ENCODE measurements at regions not wholly inside any gene's neighbourhood (a gene's known extent, or its start where the extent isn't known, plus 50 kb on each side); places are given as distances from the start of the nearest gene placed in this dataset.

DNA sequence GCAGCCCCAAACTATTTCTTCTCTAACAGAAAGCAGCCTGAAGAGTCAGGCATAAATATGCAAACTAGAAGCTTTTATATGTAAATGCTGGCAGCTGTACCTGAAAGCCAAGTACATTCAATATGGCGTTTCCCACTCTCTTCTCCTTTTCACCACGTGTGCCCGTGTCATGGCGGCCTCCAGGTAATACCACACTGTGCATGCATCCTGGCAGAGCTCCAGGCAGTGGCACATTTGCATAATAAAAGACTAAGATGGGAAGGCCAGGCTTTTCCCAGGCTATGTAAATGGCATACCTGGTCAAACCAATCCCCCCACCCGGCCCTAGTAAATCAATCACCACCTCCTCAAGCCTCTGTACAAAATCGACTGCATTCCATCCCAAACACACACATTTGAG lies 120.6 kb downstream of the MMUT start:
- Histone ChIP-seq H3K79me2 (ENCODE audit: control insufficient read depth, insufficient read depth, low read length) (no peaks in the 10 kb centered on the region), H3K4me3 (ENCODE audit: control insufficient read depth in 2 of 3, extremely low read depth in 1 of 3, insufficient read depth in 2 of 3, low read depth in 1 of 3, low read length in 3 of 3) (no peak overlapping the region), H2AFZ (ENCODE audit: control insufficient read depth, low read length) (no peak overlapping the region), H4K20me1 (ENCODE audit: control insufficient read depth, extremely low read depth, insufficient read depth, low read length) (no peaks in the 10 kb centered on the region), H3K27ac (ENCODE audit: control insufficient read depth, insufficient read depth, low read length) (no peak overlapping the region), H3K9me3 (ENCODE audit: control insufficient read depth, low read depth, low read length) (no peaks in the 10 kb centered on the region), H3K9me1 (ENCODE audit: control insufficient read depth, extremely low read depth, insufficient read depth, low read length) (no peaks in the 10 kb centered on the region), H3K4me2 (ENCODE audit: control insufficient read depth, extremely low read depth, insufficient read depth, low read depth, low read length) (no peak overlapping the region), H3K27me3 (ENCODE audit: control insufficient read depth, extremely low read depth, insufficient read depth, low read length) (no peaks in the 10 kb centered on the region), H3K9ac (ENCODE audit: control insufficient read depth, extremely low read depth, insufficient read depth, low read length) (no peak overlapping the region), H3K36me3 (ENCODE audit: control insufficient read depth in 2 of 2, extremely low read depth in 1 of 2, insufficient read depth in 2 of 2, low read length in 2 of 2) (no peaks in the 10 kb centered on the region), H3K4me1 (ENCODE audit: control insufficient read depth, extremely low read depth, insufficient read depth, low read length) (peaks cover 6% of the 10 kb centered on the region)
- TF ChIP-seq EZH2 (IDR thresholded peaks at IDR 0.05; ENCODE audit: low read length) (no peak), CTCF (optimal IDR thresholded peaks at IDR 0.05 in 1 of 3, IDR thresholded peaks at IDR 0.05 in 1 of 3, conservative IDR thresholded peaks at IDR 0.05 in 1 of 3; ENCODE audit: extremely low read depth in 1 of 3, insufficient read depth in 2 of 3, low read length in 3 of 3) (no peak)
- DNase-seq (ENCODE audit: low read depth, low spot score) (no peak), FAIRE-seq (no peak)
- dilution Hi-C loops (cut with MboI; ENCODE audit: extremely low pct_ligation_motif_present, low sequenced_read_pairs): no loop called here

DNA sequence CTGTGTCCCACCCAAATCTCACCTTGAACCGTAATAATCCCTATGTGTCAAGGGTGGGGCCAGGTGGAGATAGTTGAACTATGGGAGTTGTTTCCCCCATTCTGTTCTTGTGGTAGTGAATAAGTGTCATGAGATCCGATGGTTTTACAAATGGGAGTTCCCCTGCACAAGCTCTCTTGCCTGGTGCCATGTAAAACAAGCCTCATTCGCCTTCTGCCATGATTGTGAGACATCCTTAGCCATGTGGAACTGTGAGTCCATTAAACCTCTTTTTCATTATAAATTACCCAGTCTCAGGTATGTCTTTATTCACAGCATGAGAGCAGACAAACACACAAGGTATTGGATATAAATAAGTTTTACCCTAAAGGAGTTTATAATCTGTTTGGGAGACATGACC lies 121.2 kb downstream of the MMUT start:
- Histone ChIP-seq H3K4me2 (ENCODE audit: control insufficient read depth, extremely low read depth, insufficient read depth, low read depth, low read length) (no peak overlapping the region), H3K27ac (ENCODE audit: control insufficient read depth, insufficient read depth, low read length) (no peak overlapping the region), H3K9me3 (ENCODE audit: control insufficient read depth, low read depth, low read length) (no peaks in the 10 kb centered on the region), H3K4me3 (ENCODE audit: control insufficient read depth in 2 of 3, extremely low read depth in 1 of 3, insufficient read depth in 2 of 3, low read depth in 1 of 3, low read length in 3 of 3) (no peak overlapping the region), H3K4me1 (ENCODE audit: control insufficient read depth, extremely low read depth, insufficient read depth, low read length) (peaks cover 6% of the 10 kb centered on the region), H2AFZ (ENCODE audit: control insufficient read depth, low read length) (no peak overlapping the region), H3K27me3 (ENCODE audit: control insufficient read depth, extremely low read depth, insufficient read depth, low read length) (no peaks in the 10 kb centered on the region), H3K36me3 (ENCODE audit: control insufficient read depth in 2 of 2, extremely low read depth in 1 of 2, insufficient read depth in 2 of 2, low read length in 2 of 2) (no peaks in the 10 kb centered on the region), H3K79me2 (ENCODE audit: control insufficient read depth, insufficient read depth, low read length) (no peaks in the 10 kb centered on the region), H3K9ac (ENCODE audit: control insufficient read depth, extremely low read depth, insufficient read depth, low read length) (no peak overlapping the region), H3K9me1 (ENCODE audit: control insufficient read depth, extremely low read depth, insufficient read depth, low read length) (no peaks in the 10 kb centered on the region), H4K20me1 (ENCODE audit: control insufficient read depth, extremely low read depth, insufficient read depth, low read length) (no peaks in the 10 kb centered on the region)
- FAIRE-seq (no peak), DNase-seq (ENCODE audit: low read depth, low spot score) (no peak)
- dilution Hi-C loops (cut with MboI; ENCODE audit: extremely low pct_ligation_motif_present, low sequenced_read_pairs): no loop called here
- TF ChIP-seq EZH2 (IDR thresholded peaks at IDR 0.05; ENCODE audit: low read length): no peak
- no peak for TF ChIP-seq CTCF (optimal IDR thresholded peaks at IDR 0.05 in 1 of 3, IDR thresholded peaks at IDR 0.05 in 1 of 3, conservative IDR thresholded peaks at IDR 0.05 in 1 of 3; ENCODE audit: extremely low read depth in 1 of 3, insufficient read depth in 2 of 3, low read length in 3 of 3)

All from keratinocyte (primary cell).